Esophagus squamous epithelium (tissue), 4 donors: ENCODE measurements at regions not wholly inside any gene's neighbourhood (a gene's known extent, or its start where the extent isn't known, plus 50 kb on each side); places are given as distances from the start of the nearest gene placed in this dataset.

Experiments
- POLR2A ChIP-seq, 4 donors: fragments of 450-650 bp; IDR thresholded peaks; one replicate each; pipeline ENCODE4 v1.6.1; 2017; ENCODE audit warnings: antibody characterized with exemption in 4 of 4, mild to moderate bottlenecking in 4 of 4, moderate library complexity in 3 of 4
- TF ChIP-seq, protein P1 (sequence below), 6 experiments: fragments of 450-650 bp in 4 of 6; fragments of 200-600 bp in 2 of 6; sonication (generic) in 2 of 6; IDR thresholded peaks; one replicate each; pipeline ENCODE4 v1.5.1; 2016 to 2019; ENCODE audit warnings: antibody characterized with exemption in 6 of 6, mild to moderate bottlenecking in 4 of 6, moderate library complexity in 4 of 6

- TF ChIP-seq, protein P1, sequence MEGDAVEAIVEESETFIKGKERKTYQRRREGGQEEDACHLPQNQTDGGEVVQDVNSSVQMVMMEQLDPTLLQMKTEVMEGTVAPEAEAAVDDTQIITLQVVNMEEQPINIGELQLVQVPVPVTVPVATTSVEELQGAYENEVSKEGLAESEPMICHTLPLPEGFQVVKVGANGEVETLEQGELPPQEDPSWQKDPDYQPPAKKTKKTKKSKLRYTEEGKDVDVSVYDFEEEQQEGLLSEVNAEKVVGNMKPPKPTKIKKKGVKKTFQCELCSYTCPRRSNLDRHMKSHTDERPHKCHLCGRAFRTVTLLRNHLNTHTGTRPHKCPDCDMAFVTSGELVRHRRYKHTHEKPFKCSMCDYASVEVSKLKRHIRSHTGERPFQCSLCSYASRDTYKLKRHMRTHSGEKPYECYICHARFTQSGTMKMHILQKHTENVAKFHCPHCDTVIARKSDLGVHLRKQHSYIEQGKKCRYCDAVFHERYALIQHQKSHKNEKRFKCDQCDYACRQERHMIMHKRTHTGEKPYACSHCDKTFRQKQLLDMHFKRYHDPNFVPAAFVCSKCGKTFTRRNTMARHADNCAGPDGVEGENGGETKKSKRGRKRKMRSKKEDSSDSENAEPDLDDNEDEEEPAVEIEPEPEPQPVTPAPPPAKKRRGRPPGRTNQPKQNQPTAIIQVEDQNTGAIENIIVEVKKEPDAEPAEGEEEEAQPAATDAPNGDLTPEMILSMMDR (IDR thresholded peaks at IDR 0.05) = no peak
- TF ChIP-seq POLR2A (IDR thresholded peaks at IDR 0.05) = no peak
These were observed 694.3 kb upstream of the MGAT4C start for GRCh38 chr12:86950444-86950843.
